ENCODE measurements at regions not wholly inside any gene's neighbourhood (a gene's known extent, or its start where the extent isn't known, plus 50 kb on each side); places are given as distances from the start of the nearest gene placed in this dataset.

GRCh38 chr1:88063605-88064004 is 620.5 kb upstream of the PKN2 start:
- no peak for TF ChIP-seq CTCF (conservative IDR thresholded peaks at IDR 0.05)
- no peak overlapping the region for H3K27ac ChIP-seq

GRCh38 chr1:88068407-88068960 is 615.6 kb upstream of the PKN2 start:
- H3K27ac ChIP-seq = no peak overlapping the region
- TF ChIP-seq CTCF (conservative IDR thresholded peaks at IDR 0.05) = no peak

- TF ChIP-seq CTCF (conservative IDR thresholded peaks at IDR 0.05) = no peak
- H3K27ac ChIP-seq = no peak overlapping the region
These were observed 613.1 kb upstream of the PKN2 start for GRCh38 chr1:88070956-88071355.

GRCh38 chr1:88074661-88075060 is 609.4 kb upstream of the PKN2 start:
- H3K27ac ChIP-seq = no peak overlapping the region
- no peak for TF ChIP-seq CTCF (conservative IDR thresholded peaks at IDR 0.05)

GRCh38 chr1:88075813-88076212 is 608.3 kb upstream of the PKN2 start:
- no peak for TF ChIP-seq CTCF (conservative IDR thresholded peaks at IDR 0.05)

GRCh38 chr1:88079036-88079435 is 605.0 kb upstream of the PKN2 start:
- TF ChIP-seq CTCF (conservative IDR thresholded peaks at IDR 0.05) = no peak; the same call in 1 of the 2 replicates
- H3K27ac ChIP-seq = no peak overlapping the region

More at GRCh38 chr1:88075813-88076212, 608.3 kb upstream of the PKN2 start:
- H3K27ac ChIP-seq = no peak overlapping the region

GRCh38 chr1:88080875-88081274 is 603.2 kb upstream of the PKN2 start:
- no peak for TF ChIP-seq CTCF (conservative IDR thresholded peaks at IDR 0.05)

More at GRCh38 chr1:88080875-88081274, 603.2 kb upstream of the PKN2 start:
- no peak overlapping the region for H3K27ac ChIP-seq
